Left kidney (tissue), 1 donor: ENCODE measurements at regions not wholly inside any gene's neighbourhood (a gene's known extent, or its start where the extent isn't known, plus 50 kb on each side); places are given as distances from the start of the nearest gene placed in this dataset.

Experiments used
- DNase-seq: peaks from one replicate; pipeline ENCODE4 v3.0.0-alpha.2; 2013

- DNase-seq, result no peak
Observed at GRCh38 chr10:130560116-130560515, 423.9 kb downstream of the GLRX3 start.

GRCh38 chr10:130560573-130560972, 424.4 kb downstream of the GLRX3 start:
- DNase-seq, result no peak

GRCh38 chr10:130561681-130562080, 425.5 kb downstream of the GLRX3 start:
- DNase-seq, result no peak

GRCh38 chr10:130567011-130567410, 430.8 kb downstream of the GLRX3 start:
- DNase-seq, result no peak

GRCh38 chr10:130567436-130567835, 431.2 kb downstream of the GLRX3 start:
- no peak for DNase-seq

GRCh38 chr10:130568246-130568645, 432.1 kb downstream of the GLRX3 start:
- no peak for DNase-seq

GRCh38 chr10:130570074-130570473, 433.9 kb downstream of the GLRX3 start:
- no peak for DNase-seq

- DNase-seq, result no peak
Observed at GRCh38 chr10:130571674-130572073, 435.5 kb downstream of the GLRX3 start.

- DNase-seq, result no peak
Observed at GRCh38 chr10:130573446-130573845, 437.3 kb downstream of the GLRX3 start.

GRCh38 chr10:130575756-130576285, 439.6 kb downstream of the GLRX3 start:
- no peak for DNase-seq

GRCh38 chr10:130576427-130576826, 440.2 kb downstream of the GLRX3 start:
- DNase-seq, result no peak

GRCh38 chr10:130577039-130577438, 440.8 kb downstream of the GLRX3 start:
- DNase-seq, result no peak

- DNase-seq, result no peak
Observed at GRCh38 chr10:130578532-130579289, 442.5 kb downstream of the GLRX3 start.

GRCh38 chr10:130579913-130580312, 443.7 kb downstream of the GLRX3 start:
- DNase-seq, result no peak

- no peak for DNase-seq
Observed at GRCh38 chr10:130580975-130581374, 444.8 kb downstream of the GLRX3 start.

GRCh38 chr10:130587718-130588117, 451.5 kb downstream of the GLRX3 start:
- DNase-seq, result no peak

- DNase-seq, result no peak
Observed at GRCh38 chr10:130606001-130606405, 469.8 kb downstream of the GLRX3 start.

- DNase-seq, result no peak
Observed at GRCh38 chr10:130607366-130607765, 471.2 kb downstream of the GLRX3 start.

GRCh38 chr10:130611239-130611638, 475.0 kb downstream of the GLRX3 start:
- DNase-seq, result no peak

GRCh38 chr10:130615457-130615856, 479.3 kb downstream of the GLRX3 start:
- no peak for DNase-seq

- DNase-seq, result no peak
Observed at GRCh38 chr10:130617985-130618384, 481.8 kb downstream of the GLRX3 start.

GRCh38 chr10:130618647-130619046, 482.5 kb downstream of the GLRX3 start:
- no peak for DNase-seq

- DNase-seq, result no peak
Observed at GRCh38 chr10:130621231-130621775, 485.1 kb downstream of the GLRX3 start.
